Loucy (cell line): ENCODE measurements at regions not wholly inside any gene's neighbourhood (a gene's known extent, or its start where the extent isn't known, plus 50 kb on each side); places are given as distances from the start of the nearest gene placed in this dataset.

Experiments
- H2AFZ ChIP-seq: fragments of 200-600 bp; sonication (generic); 2 replicates; pipeline ENCODE4 v1.6.0; 2016; ENCODE audit warnings: antibody characterized with exemption, mild to moderate bottlenecking, low read length, moderate library complexity
- H3F3A ChIP-seq: fragments of 200-600 bp; 2 replicates; pipeline ENCODE4 v1.6.0; 2016; ENCODE audit warnings: antibody characterized with exemption, low read depth, mild to moderate bottlenecking
- H3K27me3 ChIP-seq: fragments of 200-600 bp; sonication (generic); 2 replicates; pipeline ENCODE4 v1.6.1; 2014; ENCODE audit warnings: low read length, mild to moderate bottlenecking; ENCODE audit not compliant: insufficient read depth, poor library complexity, severe bottlenecking
- H3K36me3 ChIP-seq: fragments of 200-600 bp; sonication (generic); 2 replicates; pipeline ENCODE4 v1.6.1; 2016; ENCODE audit warnings: low read length; ENCODE audit not compliant: insufficient read depth
- H3K4me1 ChIP-seq: fragments of 200-600 bp; sonication (generic); 2 replicates; pipeline ENCODE4 v1.5.1; 2014; ENCODE audit warnings: low read length, mild to moderate bottlenecking; ENCODE audit not compliant: insufficient read depth, poor library complexity, severe bottlenecking
- H3K4me2 ChIP-seq: fragments of 200-600 bp; sonication (generic); 2 replicates; pipeline ENCODE4 v1.6.0; 2014; ENCODE audit warnings: antibody characterized with exemption, low read length, low read depth, mild to moderate bottlenecking; ENCODE audit not compliant: poor library complexity, severe bottlenecking
- H3K4me3 ChIP-seq: fragments of 200-600 bp; sonication (generic); 2 replicates; pipeline ENCODE4 v1.5.1; 2014; ENCODE audit warnings: low read length, mild to moderate bottlenecking, mixed read lengths; ENCODE audit not compliant: poor library complexity, severe bottlenecking
- H3K79me2 ChIP-seq: fragments of 200-600 bp; sonication (generic); 2 replicates; pipeline ENCODE4 v1.6.1; 2014; ENCODE audit warnings: low read length; ENCODE audit not compliant: insufficient read depth
- H3K9ac ChIP-seq: fragments of 200-600 bp; sonication (generic); 2 replicates; pipeline ENCODE4 v1.6.0; 2014; ENCODE audit warnings: mild to moderate bottlenecking, low read depth, low read length, moderate library complexity; ENCODE audit not compliant: poor library complexity, severe bottlenecking
- H3K9me2 ChIP-seq: fragments of 200-600 bp; sonication (generic); replicated peaks from 2 replicates; pipeline ENCODE4 v1.6.1; 2016; ENCODE audit warnings: low read depth, low read length, mixed read lengths
- H3K9me3 ChIP-seq: fragments of 200-600 bp; sonication (generic); 2 replicates; pipeline ENCODE4 v1.6.1; 2014; ENCODE audit warnings: mild to moderate bottlenecking, antibody characterized with exemption, low read length, low read depth; ENCODE audit not compliant: insufficient read depth
- H4K20me1 ChIP-seq: fragments of 200-600 bp; sonication (generic); 2 replicates; pipeline ENCODE4 v1.6.0; 2014; ENCODE audit warnings: antibody characterized with exemption, low read length, mild to moderate bottlenecking; ENCODE audit not compliant: insufficient read depth, poor library complexity, severe bottlenecking
- CTCF ChIP-seq: fragments of 200-600 bp; sonication (generic); conservative IDR thresholded peaks from 2 replicates; pipeline ENCODE4 v1.5.1; 2014; ENCODE audit warnings: mild to moderate bottlenecking, antibody characterized with exemption, low read length
- EZH2phosphoT487 ChIP-seq: fragments of 200-600 bp; IDR thresholded peaks from 2 replicates; pipeline ENCODE4 v1.6.1; 2018; ENCODE audit warnings: antibody characterized with exemption, mild to moderate bottlenecking, moderate library complexity, borderline replicate concordance

DNA sequence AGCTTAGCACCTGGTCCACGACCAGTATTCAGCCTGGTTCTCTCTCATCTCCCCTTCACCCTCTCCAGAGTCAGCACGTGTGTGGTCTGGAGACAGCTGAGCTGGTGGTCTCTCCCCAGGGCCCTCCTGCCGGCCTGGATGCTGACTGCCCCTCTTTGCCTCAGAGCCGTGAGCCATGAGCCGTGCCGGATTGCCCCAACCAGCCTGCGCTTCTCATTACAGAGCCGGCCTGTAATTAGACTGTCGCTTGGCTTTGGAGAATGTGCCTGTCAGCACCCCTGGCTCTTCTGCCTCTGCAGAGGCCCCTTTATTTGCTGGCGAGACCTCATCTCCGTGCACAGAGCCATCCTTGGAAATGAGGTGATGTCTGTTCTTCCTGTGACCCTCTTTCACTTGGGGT lies 118.7 kb upstream of the BOD1 start:
- no peak overlapping the region for H3K4me2 ChIP-seq
- H3K9me3 ChIP-seq = no peaks in the 10 kb centered on the region

GRCh38 chr5:173735691-173736090 lies 119.2 kb upstream of the BOD1 start:
- Histone ChIP-seq H3K9me2 (no peaks in the 10 kb centered on the region), H3K79me2 (no peaks in the 10 kb centered on the region), H3K36me3 (no peaks in the 10 kb centered on the region), H3K27me3 (no peaks in the 10 kb centered on the region), H3K4me2 (no peak overlapping the region), H2AFZ (no peak overlapping the region), H3K9ac (no peak overlapping the region), H3K4me3 (no peak overlapping the region), H3K9me3 (no peaks in the 10 kb centered on the region), H3F3A (no peaks in the 10 kb centered on the region), H4K20me1 (no peaks in the 10 kb centered on the region), H3K4me1 (no peaks in the 10 kb centered on the region)
- TF ChIP-seq CTCF = no peak
- TF ChIP-seq EZH2phosphoT487 = no peak

More for the DNA sequence above, 118.7 kb upstream of the BOD1 start:
- no peak overlapping the region for H3K4me3 ChIP-seq
- H3K36me3 ChIP-seq = no peaks in the 10 kb centered on the region
- no peaks in the 10 kb centered on the region for H3K9me2 ChIP-seq
- H3K79me2 ChIP-seq = no peaks in the 10 kb centered on the region
- no peak overlapping the region for H3K9ac ChIP-seq
- H2AFZ ChIP-seq = no peak overlapping the region
- H3F3A ChIP-seq = no peaks in the 10 kb centered on the region
- H3K4me1 ChIP-seq = no peaks in the 10 kb centered on the region
- TF ChIP-seq EZH2phosphoT487 = no peak
- TF ChIP-seq CTCF = no peak
- no peaks in the 10 kb centered on the region for H3K27me3 ChIP-seq
- H4K20me1 ChIP-seq = no peaks in the 10 kb centered on the region

- Histone ChIP-seq H4K20me1 (no peaks in the 10 kb centered on the region), H3K9me2 (no peaks in the 10 kb centered on the region), H3K9me3 (no peaks in the 10 kb centered on the region), H3K36me3 (no peaks in the 10 kb centered on the region), H3K79me2 (no peaks in the 10 kb centered on the region), H3K4me2 (no peak overlapping the region), H3K9ac (no peak overlapping the region), H2AFZ (no peak overlapping the region), H3K4me3 (no peak overlapping the region), H3K27me3 (no peaks in the 10 kb centered on the region), H3K4me1 (no peaks in the 10 kb centered on the region), H3F3A (no peaks in the 10 kb centered on the region)
- TF ChIP-seq CTCF (no peak), EZH2phosphoT487 (no peak)
Measured at GRCh38 chr5:173736374-173736773, 119.9 kb upstream of the BOD1 start.
